H54 (cell line): ENCODE measurements at regions not wholly inside any gene's neighbourhood (a gene's known extent, or its start where the extent isn't known, plus 50 kb on each side); places are given as distances from the start of the nearest gene placed in this dataset.

Source experiments
- DNase-seq: peaks from one replicate; pipeline ENCODE4 v3.0.0; 2011; ENCODE audit warnings: low spot score, mixed read lengths; ENCODE audit not compliant: insufficient read length
- FAIRE-seq: peaks from 3 replicates; lab custom pipeline; 2011; peaks lifted over from hg19 to GRCh38; lab: Jason Lieb, UNC
- POLR2A ChIP-seq: IDR thresholded peaks from 2 replicates; pipeline ENCODE4 v1.6.1; 2011; ENCODE audit warnings: low read depth, mild to moderate bottlenecking, low read length

GRCh38 chr12:88251798-88252197 is 109.7 kb downstream of the TMTC3 start:
- no peak for FAIRE-seq
- no peak for DNase-seq
- TF ChIP-seq POLR2A, result no peak

DNA sequence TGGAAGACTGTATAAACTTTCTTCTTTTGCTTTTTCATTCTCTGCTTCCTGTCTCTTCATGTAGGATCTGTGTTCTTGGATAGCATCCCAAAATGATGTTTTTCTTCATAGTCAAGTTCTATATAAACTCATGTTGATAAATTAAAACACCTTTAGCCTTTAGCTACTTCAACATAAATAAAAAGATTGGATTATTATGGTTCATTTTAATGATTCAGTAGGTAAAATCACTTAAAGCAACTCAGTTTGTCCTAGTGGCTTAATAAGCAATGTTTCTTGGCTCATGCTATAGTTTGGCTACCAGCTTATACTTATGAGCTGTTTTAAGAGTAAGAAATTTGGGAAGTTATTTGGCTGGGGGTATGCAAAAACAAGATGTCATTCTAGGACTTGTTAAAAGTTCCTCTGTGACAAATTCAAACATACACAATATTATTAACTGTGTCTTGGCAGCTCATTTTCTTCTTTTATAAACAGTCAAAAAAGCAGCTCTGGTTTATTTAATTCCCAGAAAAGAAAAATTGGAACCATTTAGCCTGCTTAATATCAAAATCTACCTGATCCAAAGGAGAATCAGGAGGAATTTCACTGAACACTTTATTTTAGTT is 111.4 kb downstream of the TMTC3 start:
- DNase-seq, result no peak
- no peak for TF ChIP-seq POLR2A
- no peak for FAIRE-seq

GRCh38 chr12:88255224-88255623 is 113.1 kb downstream of the TMTC3 start:
- no peak for TF ChIP-seq POLR2A
- no peak for FAIRE-seq
- DNase-seq, result no peak

- no peak for FAIRE-seq
- no peak for TF ChIP-seq POLR2A
- DNase-seq, result no peak
Observed at GRCh38 chr12:88255847-88256246, 113.7 kb downstream of the TMTC3 start.

GRCh38 chr12:88258396-88258795 is 116.3 kb downstream of the TMTC3 start:
- no peak for TF ChIP-seq POLR2A
- no peak for FAIRE-seq

DNA sequence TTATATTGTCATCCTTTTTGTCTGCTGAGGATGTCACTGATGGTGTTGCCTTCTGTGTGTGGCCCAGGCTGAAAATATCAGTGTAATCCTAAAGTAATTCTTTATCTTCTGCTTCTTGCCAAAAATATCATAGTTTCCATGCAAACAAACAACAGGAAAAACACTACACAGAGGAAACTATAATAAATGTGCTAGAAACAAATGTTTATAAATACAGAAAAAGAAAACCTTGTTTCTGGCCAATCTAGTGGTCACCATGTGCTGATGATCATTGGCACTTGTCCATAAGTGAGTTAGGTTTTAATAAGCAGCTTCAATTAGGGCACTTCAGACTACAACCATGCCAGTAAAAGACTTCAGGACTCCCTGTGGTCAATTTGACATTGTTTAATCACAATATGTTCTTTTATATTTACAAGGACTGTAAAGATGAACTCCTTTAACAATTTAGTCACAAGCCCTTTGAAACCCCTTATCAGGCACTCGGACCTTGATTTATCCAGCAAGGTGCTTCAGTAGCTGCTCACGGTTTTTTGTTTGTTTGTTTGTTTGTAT is 124.8 kb downstream of the TMTC3 start:
- no peak for FAIRE-seq
- DNase-seq, result no peak
- TF ChIP-seq POLR2A, result no peak

More at GRCh38 chr12:88258396-88258795, 116.3 kb downstream of the TMTC3 start:
- DNase-seq, result no peak

GRCh38 chr12:88267630-88268029 is 125.5 kb downstream of the TMTC3 start:
- no peak for DNase-seq
- no peak for TF ChIP-seq POLR2A
- no peak for FAIRE-seq

- peak; percentile 23 for FAIRE-seq
- DNase-seq, result no peak
Observed at GRCh38 chr12:88272456-88272855, 130.3 kb downstream of the TMTC3 start.

GRCh38 chr12:88273450-88273849 is 131.3 kb downstream of the TMTC3 start:
- FAIRE-seq (no peak), DNase-seq (no peak)
- TF ChIP-seq POLR2A, result no peak

More at GRCh38 chr12:88272456-88272855, 130.3 kb downstream of the TMTC3 start:
- TF ChIP-seq POLR2A, result no peak

- DNase-seq (no peak), FAIRE-seq (no peak)
- no peak for TF ChIP-seq POLR2A
Observed at GRCh38 chr12:88273875-88274274, 131.8 kb downstream of the TMTC3 start.

DNA sequence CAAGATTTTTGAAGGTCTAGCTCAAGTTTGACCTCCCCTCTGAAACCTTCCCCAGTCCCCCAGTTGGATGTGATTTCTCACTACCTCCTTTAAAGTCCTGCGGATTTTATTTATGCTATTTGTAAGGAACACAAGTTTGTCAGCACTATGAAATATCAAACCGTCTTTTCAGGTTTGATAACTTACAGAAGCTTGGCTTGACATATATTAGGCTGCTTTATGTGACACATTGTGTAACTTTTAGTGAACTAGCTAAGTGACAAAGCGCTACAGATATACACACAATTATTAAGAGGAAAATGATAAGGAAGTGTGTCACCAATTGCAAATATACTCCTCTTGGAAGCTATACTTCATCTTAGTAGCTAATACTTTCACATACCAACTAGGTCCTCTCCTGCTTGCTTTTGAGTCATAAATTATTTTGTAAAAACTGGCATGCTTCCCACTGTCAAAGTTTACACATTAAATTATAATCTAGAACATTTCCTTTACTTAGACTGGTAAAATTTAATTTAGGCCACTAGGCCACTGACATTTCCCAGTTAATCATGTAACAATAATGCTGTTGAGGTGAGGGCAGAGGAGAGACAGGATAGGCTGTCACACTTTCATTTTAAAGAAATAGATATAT is 149.5 kb downstream of the TMTC3 start:
- FAIRE-seq, result peak; percentile 79
- no peak for TF ChIP-seq POLR2A
- DNase-seq, result no peak

DNA sequence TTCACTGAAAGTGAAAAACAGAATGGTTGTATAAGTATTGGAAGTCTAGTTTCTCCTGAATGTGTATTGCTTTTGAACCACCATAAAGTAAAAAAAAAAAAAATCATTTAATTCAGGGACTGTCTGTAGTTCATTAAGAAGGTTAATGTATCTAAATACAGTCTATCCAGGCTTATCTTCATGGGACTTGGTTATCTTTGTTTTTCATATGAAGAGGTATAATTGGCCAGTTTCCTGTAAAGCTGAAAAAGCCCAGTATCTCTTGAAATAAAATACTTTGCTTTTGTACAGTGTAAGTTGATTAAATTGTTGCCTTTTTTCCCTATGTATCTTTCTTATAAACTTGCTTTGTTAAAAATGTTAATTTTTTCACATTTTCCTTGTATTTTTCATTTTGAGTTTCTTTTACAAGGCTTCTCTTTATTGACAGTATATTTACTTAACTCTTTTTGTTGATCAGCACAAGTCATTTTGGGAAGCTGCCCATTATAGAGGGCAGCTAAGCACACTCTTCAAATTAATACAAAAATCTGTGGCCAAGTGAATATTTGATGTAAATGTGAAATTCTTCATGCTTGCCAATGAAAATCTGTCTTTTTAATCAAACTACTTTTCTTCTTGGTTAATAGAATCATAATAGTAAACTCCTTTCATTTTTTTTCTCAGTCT is 156.0 kb downstream of the TMTC3 start:
- no peak for TF ChIP-seq POLR2A
- FAIRE-seq (peak; percentile 15), DNase-seq (no peak)

DNA sequence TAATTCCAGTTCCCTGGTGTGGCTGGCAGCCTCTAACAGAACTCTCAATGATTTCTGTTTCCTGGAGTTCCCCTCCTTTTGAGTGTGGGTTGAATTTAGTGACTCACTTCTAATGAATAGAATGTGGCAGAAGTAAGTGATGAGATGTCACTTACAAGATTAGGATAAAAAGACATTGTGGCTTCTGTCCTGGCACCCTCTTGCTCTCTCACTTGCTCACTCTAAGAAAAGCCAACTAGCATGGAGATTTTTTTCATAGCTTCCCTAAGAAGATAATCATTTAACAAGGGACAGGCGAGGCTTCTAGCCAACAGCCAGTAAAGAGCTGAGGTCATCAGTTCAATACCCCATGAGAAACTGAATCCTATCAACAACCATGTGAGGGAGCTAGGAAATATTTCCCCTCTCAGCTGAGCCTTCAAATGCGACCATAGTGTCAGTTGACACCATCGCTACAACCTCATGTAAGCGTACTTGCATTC is 156.7 kb downstream of the TMTC3 start:
- no peak for FAIRE-seq
- no peak for TF ChIP-seq POLR2A
- no peak for DNase-seq

DNA sequence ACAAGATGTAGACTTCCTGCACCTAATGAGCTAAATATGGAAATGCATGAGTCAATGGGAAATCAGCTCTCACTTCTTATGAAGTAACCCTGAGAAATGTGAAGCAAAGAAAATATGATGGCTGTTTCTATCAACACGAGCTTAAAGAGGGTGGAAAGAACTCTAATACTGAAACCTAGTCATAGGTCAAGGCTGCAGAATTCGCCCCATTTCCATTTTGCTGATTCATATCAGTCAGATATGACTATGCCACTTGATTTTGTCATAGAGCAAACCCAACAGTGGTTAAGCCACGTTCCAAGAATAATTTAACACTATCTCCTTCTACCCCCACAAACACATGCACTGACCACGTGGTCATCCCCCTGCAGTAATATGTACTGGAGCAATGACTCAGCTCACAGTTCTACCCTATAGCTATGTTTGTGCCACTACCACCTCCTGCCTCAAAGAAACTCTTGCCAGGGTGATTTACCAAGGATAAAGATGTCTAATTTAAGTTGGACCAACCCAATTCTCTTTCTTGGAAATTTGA is 157.5 kb downstream of the TMTC3 start:
- no peak for TF ChIP-seq POLR2A
- FAIRE-seq (peak; percentile 100), DNase-seq (peak; percentile 7)
